Mucosa of descending colon (tissue), 3 donors: ENCODE measurements at regions not wholly inside any gene's neighbourhood (a gene's known extent, or its start where the extent isn't known, plus 50 kb on each side); places are given as distances from the start of the nearest gene placed in this dataset.

Experiments
- ATAC-seq: fragments of 200-7000 bp; cut with Tn5 transposase; one replicate; pipeline ENCODE4 v1.9.1; 2020; ENCODE audit warnings: mild to moderate bottlenecking, moderate library complexity
- DNase-seq, 3 donors: peaks; one replicate each; pipeline ENCODE4 v3.0.0-alpha.2; 2020
- H3K36me3 ChIP-seq: fragments of 200-600 bp; one replicate; pipeline ENCODE4 v1.8.0; 2021; ENCODE audit warnings: low read depth, mild to moderate bottlenecking
- H3K4me1 ChIP-seq: fragments of 200-600 bp; one replicate; pipeline ENCODE4 v1.8.0; 2021; ENCODE audit warnings: low read depth, mild to moderate bottlenecking
- H3K4me3 ChIP-seq: fragments of 200-600 bp; one replicate; pipeline ENCODE4 v1.8.0; 2021; ENCODE audit warnings: mild to moderate bottlenecking
- H3K9me3 ChIP-seq: fragments of 200-600 bp; one replicate; pipeline ENCODE4 v1.8.0; 2021; ENCODE audit warnings: mild to moderate bottlenecking
- intact Hi-C, 2 donors: fragments of 100-400 bp; cut with DNase I in 1 of 2; cut with micrococcal nuclease in 1 of 2; formaldehyde crosslinking; loops; one replicate each; pipeline versions ENCODE4 v1.11.0 to v1.11.1; 2022; cut with DNase I, micrococcal nuclease
- TF ChIP-seq, protein P1 (sequence below): fragments of 200-600 bp; IDR thresholded peaks from one replicate; pipeline ENCODE4 v1.8.0; 2022; ENCODE audit warnings: antibody characterized with exemption, mild to moderate bottlenecking
- donor health status: DM: no; HTN: no; CAD: no; lungs with moderate emphysema.
- donor health status: DM: no; HTN: no; CAD: no.
- donor health status: DM: no; HTN: yes; CAD: no.

DNA sequence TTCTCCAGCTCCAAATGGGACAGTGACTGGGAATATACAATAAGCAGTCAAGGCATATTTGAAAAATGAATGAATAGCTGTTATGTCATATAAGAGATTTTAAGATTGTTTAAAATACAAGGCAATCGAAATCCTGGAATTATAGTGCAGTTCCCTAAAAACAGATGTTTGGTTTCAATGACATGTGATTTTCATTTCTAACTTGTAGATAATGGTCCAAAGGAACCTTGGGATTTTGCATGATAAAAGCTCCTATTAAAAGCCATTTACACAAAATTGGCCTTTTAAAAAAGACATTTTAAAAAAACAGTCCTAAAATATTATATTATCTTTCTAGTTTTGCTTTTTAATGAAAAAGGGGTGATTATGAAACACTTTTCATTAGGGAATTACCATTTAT is 905.1 kb downstream of the GALC start:
- DNase-seq = no peak
- no peaks in the 10 kb centered on the region for H3K4me1 ChIP-seq
- intact Hi-C loops = no loop called here
- H3K36me3 ChIP-seq = no peaks in the 10 kb centered on the region
- no peak for ATAC-seq
- no peak overlapping the region for H3K4me3 ChIP-seq
- peaks cover 57% of the 10 kb centered on the region for H3K9me3 ChIP-seq
- TF ChIP-seq, protein P1, sequence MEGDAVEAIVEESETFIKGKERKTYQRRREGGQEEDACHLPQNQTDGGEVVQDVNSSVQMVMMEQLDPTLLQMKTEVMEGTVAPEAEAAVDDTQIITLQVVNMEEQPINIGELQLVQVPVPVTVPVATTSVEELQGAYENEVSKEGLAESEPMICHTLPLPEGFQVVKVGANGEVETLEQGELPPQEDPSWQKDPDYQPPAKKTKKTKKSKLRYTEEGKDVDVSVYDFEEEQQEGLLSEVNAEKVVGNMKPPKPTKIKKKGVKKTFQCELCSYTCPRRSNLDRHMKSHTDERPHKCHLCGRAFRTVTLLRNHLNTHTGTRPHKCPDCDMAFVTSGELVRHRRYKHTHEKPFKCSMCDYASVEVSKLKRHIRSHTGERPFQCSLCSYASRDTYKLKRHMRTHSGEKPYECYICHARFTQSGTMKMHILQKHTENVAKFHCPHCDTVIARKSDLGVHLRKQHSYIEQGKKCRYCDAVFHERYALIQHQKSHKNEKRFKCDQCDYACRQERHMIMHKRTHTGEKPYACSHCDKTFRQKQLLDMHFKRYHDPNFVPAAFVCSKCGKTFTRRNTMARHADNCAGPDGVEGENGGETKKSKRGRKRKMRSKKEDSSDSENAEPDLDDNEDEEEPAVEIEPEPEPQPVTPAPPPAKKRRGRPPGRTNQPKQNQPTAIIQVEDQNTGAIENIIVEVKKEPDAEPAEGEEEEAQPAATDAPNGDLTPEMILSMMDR = no peak

DNA sequence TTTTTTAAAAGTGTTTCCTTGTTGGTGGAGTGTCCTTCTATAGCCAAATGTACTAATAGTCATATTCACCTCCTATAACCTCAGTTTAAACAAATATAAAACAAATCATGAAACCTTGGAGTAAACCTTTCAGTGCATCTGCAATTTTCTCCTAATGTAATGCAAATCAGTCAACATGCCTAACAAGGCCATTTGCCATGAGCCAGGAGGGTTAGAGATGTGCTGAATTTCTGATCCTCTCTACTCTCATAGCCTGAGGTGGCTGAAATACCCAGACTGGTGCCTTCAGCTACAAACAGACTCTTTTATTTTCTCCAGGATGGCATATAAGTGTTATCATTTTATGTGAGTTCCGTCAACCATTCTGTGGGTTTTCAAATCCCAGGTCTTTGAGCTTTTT is 908.1 kb downstream of the GALC start:
- intact Hi-C loops = no loop called here
- Histone ChIP-seq H3K4me3 (no peak overlapping the region), H3K9me3 (peaks cover 50% of the 10 kb centered on the region), H3K36me3 (no peaks in the 10 kb centered on the region), H3K4me1 (no peaks in the 10 kb centered on the region)
- no peak for ATAC-seq
- TF ChIP-seq, protein P1 = no peak
- no peak for DNase-seq

DNA sequence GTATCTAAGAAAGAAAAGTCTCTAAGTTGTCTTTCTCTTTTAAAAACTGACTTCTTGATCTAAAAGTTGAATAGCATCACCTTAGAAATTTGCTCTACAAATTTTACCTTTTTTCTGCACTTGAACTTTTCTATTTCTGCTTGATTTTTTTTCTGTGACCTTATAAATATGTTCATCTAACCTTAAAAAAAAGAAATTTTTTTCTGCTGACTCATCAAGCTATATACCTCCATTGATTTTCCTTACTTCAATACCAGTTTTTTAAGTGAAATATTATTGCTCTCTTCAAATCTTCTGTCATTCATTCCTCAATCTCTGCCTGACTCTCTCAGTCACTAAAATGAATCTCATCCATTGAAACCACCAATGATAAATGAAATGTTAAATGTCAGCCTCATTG is 910.1 kb downstream of the GALC start:
- TF ChIP-seq, protein P1 = no peak
- intact Hi-C loops = no loop called here
- no peak for ATAC-seq

DNA sequence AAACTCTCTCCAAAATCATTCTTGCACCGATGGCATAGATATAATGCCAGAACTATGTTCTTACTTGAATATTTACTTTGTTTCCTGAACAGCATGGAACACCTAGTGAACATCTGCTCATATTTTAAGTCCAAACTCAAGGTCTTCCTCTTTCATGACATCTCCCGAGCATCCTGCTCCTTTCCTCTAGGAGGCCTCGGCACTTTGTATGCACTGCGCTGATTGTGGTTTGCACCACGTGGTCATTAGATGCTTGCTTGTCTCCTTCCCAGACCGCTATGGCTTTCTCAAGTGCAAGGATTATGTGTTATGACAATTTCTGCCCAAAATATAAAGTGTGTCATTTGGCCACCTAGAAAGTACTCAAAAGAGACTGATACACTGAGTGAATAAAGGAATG is 912.0 kb downstream of the GALC start:
- intact Hi-C loops = no loop called here
- TF ChIP-seq, protein P1 = no peak
- H3K4me3 ChIP-seq = no peak overlapping the region
- ATAC-seq (no peak), DNase-seq (no peak)
- peaks cover 64% of the 10 kb centered on the region for H3K9me3 ChIP-seq
- H3K36me3 ChIP-seq = no peaks in the 10 kb centered on the region
- no peaks in the 10 kb centered on the region for H3K4me1 ChIP-seq

More for the DNA sequence above, 910.1 kb downstream of the GALC start:
- DNase-seq = no peak
- Histone ChIP-seq H3K4me3 (no peak overlapping the region), H3K4me1 (no peaks in the 10 kb centered on the region), H3K36me3 (no peaks in the 10 kb centered on the region), H3K9me3 (peaks cover 58% of the 10 kb centered on the region)

DNA sequence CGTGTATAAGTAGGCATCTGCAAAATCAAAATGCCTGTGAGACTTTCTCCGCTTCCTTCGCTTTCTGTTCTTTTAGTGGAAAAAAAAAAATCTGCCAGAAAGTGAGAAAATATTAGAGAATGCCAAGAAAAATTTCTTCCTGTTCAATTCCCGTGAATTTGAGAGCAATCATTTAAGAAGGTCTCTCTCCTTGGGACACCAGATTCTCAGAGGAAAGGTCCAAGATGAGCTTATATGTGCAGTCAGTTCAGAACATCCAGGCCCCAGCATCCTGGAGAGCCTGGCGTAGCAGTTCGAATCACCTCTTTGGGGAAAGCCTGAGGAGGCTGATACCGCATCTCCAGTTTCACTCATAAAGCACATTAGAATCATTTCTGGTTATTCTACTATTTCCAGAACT is 912.8 kb downstream of the GALC start:
- DNase-seq = no peak
- Histone ChIP-seq H3K9me3 (peaks cover 61% of the 10 kb centered on the region), H3K4me1 (no peaks in the 10 kb centered on the region), H3K36me3 (no peaks in the 10 kb centered on the region), H3K4me3 (no peak overlapping the region)
- ATAC-seq = no peak
- TF ChIP-seq, protein P1 = no peak
- intact Hi-C loops = no loop called here

DNA sequence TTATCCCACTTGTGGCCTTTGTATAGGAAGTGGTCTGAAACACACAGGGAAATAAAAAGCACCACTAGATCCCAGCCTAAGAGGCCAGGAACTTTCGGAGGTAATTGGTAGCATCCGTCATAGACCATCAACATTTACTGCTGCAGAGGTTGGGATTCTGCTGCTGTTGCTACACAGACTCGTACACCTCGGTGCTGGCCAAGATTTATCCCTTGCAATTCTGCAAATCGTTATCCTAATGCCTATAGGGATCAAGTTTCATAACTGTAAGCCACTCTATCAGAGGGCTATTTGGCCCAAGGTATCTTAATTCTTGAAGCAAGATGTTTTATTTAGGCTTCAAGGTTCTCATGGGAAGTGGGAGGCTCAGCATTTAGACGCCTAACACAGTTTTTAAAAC is 913.6 kb downstream of the GALC start:
- no peak for DNase-seq
- intact Hi-C loops = no loop called here
- H3K36me3 ChIP-seq = no peaks in the 10 kb centered on the region

More for the DNA sequence above, 913.6 kb downstream of the GALC start:
- Histone ChIP-seq H3K9me3 (peaks cover 53% of the 10 kb centered on the region), H3K4me1 (no peaks in the 10 kb centered on the region), H3K4me3 (no peak overlapping the region)
- TF ChIP-seq, protein P1 = no peak
- ATAC-seq = no peak
